K562 (cell line): ENCODE measurements at regions not wholly inside any gene's neighbourhood (a gene's known extent, or its start where the extent isn't known, plus 50 kb on each side); places are given as distances from the start of the nearest gene placed in this dataset.

Source experiments
- DPF2 ChIP-seq: fragments of 450-650 bp; IDR thresholded peaks from 2 replicates; pipeline ENCODE4 v1.6.1; 2016
- ETV6 ChIP-seq, 3 experiments: fragments of 150-350 bp in 1 of 3; sonication (generic) in 1 of 3; formaldehyde crosslinking in 1 of 3; IDR thresholded peaks; 2 replicates each; pipeline versions ENCODE4 v1.6.1 to v1.8.0; 2014 to 2022; ENCODE audit warnings: borderline replicate concordance in 2 of 3, low read depth in 2 of 3, antibody characterized with exemption in 1 of 3, low read length in 1 of 3, mild to moderate bottlenecking in 1 of 3, missing genetic modification reagents in 1 of 3
- NFYB ChIP-seq: IDR thresholded peaks from 2 replicates; pipeline ENCODE4 v1.6.1; 2011; ENCODE audit warnings: mild to moderate bottlenecking, moderate library complexity; ENCODE audit not compliant: insufficient read length; ENCODE audit errors: extremely low read depth
- POLR2AphosphoS5 ChIP-seq: IDR thresholded peaks from 2 replicates; pipeline ENCODE4 v1.6.1; 2011; ENCODE audit warnings: mild to moderate bottlenecking, low read depth, low read length, moderate library complexity; ENCODE audit not compliant: control insufficient read depth, insufficient read depth
- SMAD4 ChIP-seq: fragments of 250-450 bp; sonication (Bioruptor Pico); conservative IDR thresholded peaks from 2 replicates; pipeline ENCODE4 v1.8.0; 2021; ENCODE audit warnings: inconsistent platforms, mild to moderate bottlenecking, moderate library complexity
- SREBF2 ChIP-seq: sonication (generic); formaldehyde crosslinking; IDR thresholded peaks from 2 replicates; pipeline ENCODE4 v1.4.0; 2020; ENCODE audit warnings: mild to moderate bottlenecking, missing genetic modification reagents

- TF ChIP-seq SREBF2 (CRISPR knock-in tag), result no peak
- TF ChIP-seq POLR2AphosphoS5, result no peak
- TF ChIP-seq SMAD4 (CRISPR knock-in tag), result no peak
- TF ChIP-seq ETV6 (IDR thresholded peaks at IDR 0.05; ENCODE audit: borderline replicate concordance in 1 of 2, low read depth in 2 of 2, low read length in 1 of 2), result no peak
- TF ChIP-seq ETV6 (CRISPR knock-in tag; IDR thresholded peaks at IDR 0.05; ENCODE audit: borderline replicate concordance), result no peak
- TF ChIP-seq DPF2, result no peak
- TF ChIP-seq NFYB, result no peak
Measured at GRCh38 chr19:30887042-30887441, 462.2 kb downstream of the TSHZ3 start.
